Ovary (tissue), 7 donors: ENCODE measurements at regions not wholly inside any gene's neighbourhood (a gene's known extent, or its start where the extent isn't known, plus 50 kb on each side); places are given as distances from the start of the nearest gene placed in this dataset.
"Not testable (repeated sequence)": the region's sequence is repeated elsewhere in the genome, so short reads cannot be mapped to it uniquely, and the experiment has no call there.

Experiments
- DNase-seq, 5 donors: peaks; one replicate each; pipeline ENCODE4 v3.0.0-alpha.2; 2019 to 2020
- H3K27ac ChIP-seq, 2 donors: fragments of 200-600 bp; one replicate each; pipeline versions ENCODE4 v1.5.1 to v1.8.0; 2019 to 2022
- H3K27me3 ChIP-seq: fragments of 200-600 bp; one replicate; pipeline ENCODE4 v1.8.0; 2022
- H3K36me3 ChIP-seq: fragments of 200-600 bp; sonication (generic); one replicate; pipeline ENCODE4 v1.5.1; 2019
- H3K4me1 ChIP-seq: one replicate; pipeline ENCODE4 v1.8.1; 2013; ENCODE audit warnings: mild to moderate bottlenecking, moderate library complexity; ENCODE audit not compliant: insufficient read depth
- H3K4me3 ChIP-seq: fragments of 200-600 bp; sonication (generic); one replicate; pipeline ENCODE4 v1.5.1; 2017
- H3K9me3 ChIP-seq, 2 donors: fragments of 200-600 bp in 1 of 2; sonication (generic) in 1 of 2; one replicate each; pipeline versions ENCODE4 v1.5.1 to v1.8.1; 2013 to 2019; ENCODE audit warnings: mild to moderate bottlenecking in 1 of 2, moderate library complexity in 1 of 2
- EP300 ChIP-seq: sonication (generic); formaldehyde crosslinking; IDR thresholded peaks from one replicate; pipeline ENCODE4 v1.6.1; 2017; ENCODE audit warnings: antibody characterized with exemption
- POLR2A ChIP-seq: fragments of 450-650 bp; IDR thresholded peaks from one replicate; pipeline ENCODE4 v1.6.1; 2017; ENCODE audit warnings: antibody characterized with exemption, mild to moderate bottlenecking, moderate library complexity
- WGBS, 3 donors: extraction: QIAGEN DNeasy Blood & Tissue Kit in 1 of 3; methylation state at CpG; one replicate each; pipeline versions ENCODE4 v1.1.5 to v1.1.7; 2013 to 2017; 5-methylcytosine and 5-hydroxymethylcytosine counted together
- intact Hi-C, 4 donors: fragments of 100-400 bp; cut with DNase I; formaldehyde crosslinking; loops; one replicate each; pipeline versions ENCODE4 v1.11.0 to v1.15.1; 2022 to 2023
- TF ChIP-seq, protein P1 (sequence below), 3 donors: fragments of 450-650 bp in 2 of 3; fragments of 200-600 bp in 1 of 3; IDR thresholded peaks; one replicate each; pipeline versions ENCODE4 v1.5.1 to v1.8.0; 2016 to 2022; ENCODE audit warnings: antibody characterized with exemption in 3 of 3, mild to moderate bottlenecking in 1 of 3
- donor health status: DM: no; HTN: no; CAD: no; lungs with moderate emphysema.
- donor health status: DM: no; HTN: no; CAD: no.
- donor health status: Bipolar disorder and iron deficiency.
- donor health status: DM: no; HTN: no; CAD: no.
- donor health status: DM: yes; HTN: yes; CAD: no.

DNA sequence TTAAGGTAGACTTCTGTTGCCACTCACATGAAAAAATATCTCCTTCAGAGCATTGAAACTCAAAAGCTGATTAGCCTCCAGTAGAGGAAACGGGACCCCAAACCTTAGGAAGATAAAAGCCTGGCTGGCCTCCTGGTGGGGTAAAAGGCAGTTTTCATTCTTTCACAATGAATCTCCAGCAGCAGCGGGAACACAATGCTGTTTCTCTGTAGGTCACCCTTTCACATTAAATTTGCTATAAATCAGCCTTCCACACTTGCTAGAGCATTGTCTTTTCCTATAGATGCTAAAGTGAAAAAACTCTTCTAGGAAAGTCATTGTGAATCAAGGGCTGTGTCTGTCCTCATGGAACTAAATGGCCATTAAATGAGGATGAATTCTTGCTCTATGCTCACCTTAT is 207.3 kb upstream of the MAGEB2 start:
- intact Hi-C loops = no loop called here
- Histone ChIP-seq H3K27ac (no peak overlapping the region), H3K4me3 (no peak overlapping the region), H3K36me3 (no peaks in the 10 kb centered on the region), H3K4me1 (no peaks in the 10 kb centered on the region), H3K27me3 (no peaks in the 10 kb centered on the region), H3K9me3 (no peaks in the 10 kb centered on the region)
- TF ChIP-seq EP300 = no peak
- no peak for TF ChIP-seq POLR2A
- TF ChIP-seq, protein P1, sequence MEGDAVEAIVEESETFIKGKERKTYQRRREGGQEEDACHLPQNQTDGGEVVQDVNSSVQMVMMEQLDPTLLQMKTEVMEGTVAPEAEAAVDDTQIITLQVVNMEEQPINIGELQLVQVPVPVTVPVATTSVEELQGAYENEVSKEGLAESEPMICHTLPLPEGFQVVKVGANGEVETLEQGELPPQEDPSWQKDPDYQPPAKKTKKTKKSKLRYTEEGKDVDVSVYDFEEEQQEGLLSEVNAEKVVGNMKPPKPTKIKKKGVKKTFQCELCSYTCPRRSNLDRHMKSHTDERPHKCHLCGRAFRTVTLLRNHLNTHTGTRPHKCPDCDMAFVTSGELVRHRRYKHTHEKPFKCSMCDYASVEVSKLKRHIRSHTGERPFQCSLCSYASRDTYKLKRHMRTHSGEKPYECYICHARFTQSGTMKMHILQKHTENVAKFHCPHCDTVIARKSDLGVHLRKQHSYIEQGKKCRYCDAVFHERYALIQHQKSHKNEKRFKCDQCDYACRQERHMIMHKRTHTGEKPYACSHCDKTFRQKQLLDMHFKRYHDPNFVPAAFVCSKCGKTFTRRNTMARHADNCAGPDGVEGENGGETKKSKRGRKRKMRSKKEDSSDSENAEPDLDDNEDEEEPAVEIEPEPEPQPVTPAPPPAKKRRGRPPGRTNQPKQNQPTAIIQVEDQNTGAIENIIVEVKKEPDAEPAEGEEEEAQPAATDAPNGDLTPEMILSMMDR (IDR thresholded peaks at IDR 0.05) = no peak
- 51 to 53% (median 53%) methylated on average over 2 of the region's 2 CpGs for WGBS, 3 donors
- no peak for DNase-seq

DNA sequence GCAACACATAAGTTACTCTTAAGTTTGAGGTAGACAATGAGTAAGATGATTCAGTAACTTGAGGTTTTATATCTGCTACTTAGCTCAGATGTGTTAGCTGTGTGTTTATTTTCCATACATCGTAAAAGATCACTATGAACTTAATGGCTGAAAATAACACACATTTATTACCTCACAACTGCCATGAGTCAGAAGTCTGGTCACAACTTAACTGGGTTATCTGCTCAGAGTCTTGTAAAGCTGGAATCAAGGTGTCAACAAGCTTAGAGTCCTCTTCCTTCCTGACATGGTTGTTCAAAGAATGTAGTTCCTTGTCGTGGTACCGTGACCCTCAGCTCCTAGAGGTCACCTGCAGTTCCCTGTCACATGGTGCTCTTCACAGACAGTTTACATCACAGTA is 204.9 kb upstream of the MAGEB2 start:
- Histone ChIP-seq H3K36me3 (no peaks in the 10 kb centered on the region), H3K4me1 (no peaks in the 10 kb centered on the region), H3K4me3 (no peak overlapping the region), H3K27me3 (no peaks in the 10 kb centered on the region), H3K27ac (no peak overlapping the region), H3K9me3 (no peaks in the 10 kb centered on the region)
- 57 to 79% (median 63%) methylated on average over 3 of the region's 3 CpGs for WGBS, 3 donors
- intact Hi-C loops = no loop called here
- no peak for DNase-seq
- TF ChIP-seq POLR2A = no peak
- TF ChIP-seq EP300 = no peak
- TF ChIP-seq, protein P1 (IDR thresholded peaks at IDR 0.05) = no peak

DNA sequence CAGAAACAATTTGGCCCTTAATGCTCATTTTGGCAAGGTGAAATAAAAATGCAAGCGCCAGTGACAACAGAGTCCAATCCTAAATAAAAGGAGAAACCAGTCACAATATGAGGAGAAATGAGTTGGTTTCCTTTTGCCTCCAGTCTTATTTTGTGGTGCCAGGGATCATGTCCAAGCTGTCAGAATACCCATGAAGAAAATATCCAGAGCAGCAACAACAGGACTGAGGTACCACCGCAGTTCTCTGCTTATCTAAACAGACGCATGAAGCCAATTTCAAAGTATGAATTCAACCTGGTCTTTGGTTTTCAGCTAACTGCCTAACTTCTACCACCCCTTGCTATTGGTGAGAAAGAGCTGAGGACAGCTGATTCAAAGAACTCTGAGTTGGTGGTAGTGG is 199.9 kb upstream of the MAGEB2 start:
- DNase-seq = no peak
- H3K27ac ChIP-seq = no peak overlapping the region
- TF ChIP-seq POLR2A = no peak
- TF ChIP-seq, protein P1 (IDR thresholded peaks at IDR 0.05) = no peak
- intact Hi-C loops = no loop called here
- WGBS, 3 donors = 71 to 87% (median 81%) methylated on average over 3 of the region's 3 CpGs
- no peaks in the 10 kb centered on the region for H3K9me3 ChIP-seq
- no peak overlapping the region for H3K4me3 ChIP-seq
- H3K4me1 ChIP-seq = no peaks in the 10 kb centered on the region
- no peaks in the 10 kb centered on the region for H3K36me3 ChIP-seq
- no peaks in the 10 kb centered on the region for H3K27me3 ChIP-seq

DNA sequence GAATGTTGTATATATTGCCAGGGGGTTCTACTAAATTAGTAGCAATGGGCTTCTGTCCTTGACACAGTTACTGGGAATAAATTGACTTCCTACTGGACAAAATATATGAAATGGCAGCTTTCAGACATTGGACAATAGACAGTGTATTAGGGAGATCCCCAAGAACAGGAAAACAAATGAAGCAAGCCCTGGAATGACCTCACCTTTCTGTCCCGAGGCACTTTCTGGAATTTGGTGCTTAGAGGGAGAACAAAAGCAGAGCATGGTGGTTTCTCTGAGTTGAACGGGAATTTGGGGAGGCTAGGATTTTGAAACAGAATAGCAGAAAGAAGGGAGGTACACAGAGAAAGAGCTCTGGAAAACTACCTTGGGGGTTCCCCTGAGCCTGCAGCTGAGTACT is 187.7 kb upstream of the MAGEB2 start:
- no peak for TF ChIP-seq EP300
- TF ChIP-seq POLR2A = no peak
- TF ChIP-seq, protein P1 (IDR thresholded peaks at IDR 0.05) = no peak
- intact Hi-C loops = no loop called here
- Histone ChIP-seq H3K9me3 (no peaks in the 10 kb centered on the region), H3K36me3 (no peaks in the 10 kb centered on the region), H3K4me3 (no peak overlapping the region), H3K27me3 (no peaks in the 10 kb centered on the region), H3K27ac (no peak overlapping the region), H3K4me1 (no peaks in the 10 kb centered on the region)
- 56 to 67% (median 62%) methylated on average over 2 of the region's 2 CpGs for WGBS, 3 donors
- no peak for DNase-seq

DNA sequence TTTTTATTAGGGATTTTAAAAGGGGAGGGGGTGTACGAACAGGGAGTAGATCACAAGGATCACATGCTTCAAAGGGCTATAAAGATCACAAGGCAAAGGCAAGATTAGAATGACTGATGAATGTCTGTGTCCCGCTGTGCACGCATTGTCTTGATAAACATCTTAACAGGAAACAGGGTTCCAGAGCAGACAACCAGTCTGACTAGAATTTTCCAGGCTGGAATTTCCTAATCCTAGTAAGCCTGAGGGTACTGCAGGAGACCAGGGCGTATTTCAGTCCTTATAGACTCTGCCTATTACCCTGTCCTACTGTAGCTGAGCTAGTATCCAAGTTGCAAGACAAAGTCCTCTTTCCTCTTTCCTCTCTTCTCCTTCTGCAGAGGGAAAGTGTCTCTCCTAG is 179.0 kb upstream of the MAGEB2 start:
- intact Hi-C loops, H3K27ac ChIP-seq, H3K9me3 ChIP-seq, H3K4me3 ChIP-seq, H3K27me3 ChIP-seq, H3K4me1 ChIP-seq, H3K36me3 ChIP-seq, DNase-seq: not testable (repeated sequence)
- WGBS, 3 donors = 67 to 81% (median 76%) methylated on average over 4 of the region's 4 CpGs
